Stimulated activated CD8-positive, alpha-beta memory T cell treated with anti-CD3 and anti-CD28 coated beads, Interleukin-15, amount 100 ng/mL, for 1 hour (primary cell): ENCODE measurements at regions not wholly inside any gene's neighbourhood (a gene's known extent, or its start where the extent isn't known, plus 50 kb on each side); places are given as distances from the start of the nearest gene placed in this dataset.

Source experiments
- DNase-seq: peaks from one replicate; pipeline ENCODE4 v3.0.0-alpha.2; 2020; ENCODE audit warnings: low read depth

GRCh38 chr15:95834028-95834804 is 496.3 kb upstream of the NR2F2 start:
- no peak for DNase-seq

GRCh38 chr15:95836536-95836935 is 494.0 kb upstream of the NR2F2 start:
- DNase-seq, result no peak

GRCh38 chr15:95837341-95838004 is 493.0 kb upstream of the NR2F2 start:
- DNase-seq, result no peak

GRCh38 chr15:95839367-95839782 is 491.1 kb upstream of the NR2F2 start:
- DNase-seq, result no peak

GRCh38 chr15:95840004-95840403 is 490.5 kb upstream of the NR2F2 start:
- no peak for DNase-seq

- no peak for DNase-seq
These were observed 489.6 kb upstream of the NR2F2 start for GRCh38 chr15:95840855-95841254.

- DNase-seq, result no peak
These were observed 487.9 kb upstream of the NR2F2 start for GRCh38 chr15:95842576-95842975.

GRCh38 chr15:95843241-95843910 is 487.1 kb upstream of the NR2F2 start:
- no peak for DNase-seq

GRCh38 chr15:95845862-95846515 is 484.5 kb upstream of the NR2F2 start:
- no peak for DNase-seq

- no peak for DNase-seq
These were observed 482.4 kb upstream of the NR2F2 start for GRCh38 chr15:95848126-95848525.

GRCh38 chr15:95850837-95851236 is 479.7 kb upstream of the NR2F2 start:
- no peak for DNase-seq

GRCh38 chr15:95853350-95853749 is 477.1 kb upstream of the NR2F2 start:
- DNase-seq, result no peak

- DNase-seq, result no peak
These were observed 473.3 kb upstream of the NR2F2 start for GRCh38 chr15:95857124-95857757.

GRCh38 chr15:95857758-95858157 is 472.7 kb upstream of the NR2F2 start:
- no peak for DNase-seq

GRCh38 chr15:95860406-95860805 is 470.1 kb upstream of the NR2F2 start:
- no peak for DNase-seq

- DNase-seq, result no peak
These were observed 466.0 kb upstream of the NR2F2 start for GRCh38 chr15:95864467-95864886.

- no peak for DNase-seq
These were observed 465.2 kb upstream of the NR2F2 start for GRCh38 chr15:95865330-95865739.

GRCh38 chr15:95866711-95867440 is 463.6 kb upstream of the NR2F2 start:
- no peak for DNase-seq

- DNase-seq, result no peak
These were observed 462.1 kb upstream of the NR2F2 start for GRCh38 chr15:95868450-95868849.

- no peak for DNase-seq
These were observed 461.5 kb upstream of the NR2F2 start for GRCh38 chr15:95868970-95869369.

- DNase-seq, result no peak
These were observed 460.6 kb upstream of the NR2F2 start for GRCh38 chr15:95869920-95870319.
